ENCODE measurements at regions not wholly inside any gene's neighbourhood (a gene's known extent, or its start where the extent isn't known, plus 50 kb on each side); places are given as distances from the start of the nearest gene placed in this dataset.

- no peak overlapping the region for H3K4me3 ChIP-seq
- no peaks in the 10 kb centered on the region for H3K27me3 ChIP-seq
- no peak overlapping the region for H3K9ac ChIP-seq
- H3K27ac ChIP-seq = no peak overlapping the region
- Mint-ChIP-seq H3K9me3 (no peaks in the 10 kb centered on the region), H3K36me3 (no peaks in the 10 kb centered on the region), H3K4me1 (no peaks in the 10 kb centered on the region), H3K4me3 (no peak overlapping the region), H3K27ac (no peak overlapping the region), H3K27me3 (ENCODE audit: insufficient read depth, low read depth) (peaks cover 3% of the 10 kb centered on the region)
- H4K20me1 ChIP-seq (ENCODE audit: low read depth) = no peaks in the 10 kb centered on the region
- H2AFZ ChIP-seq (replicated peaks) = no peak overlapping the region
- no peaks in the 10 kb centered on the region for H3K36me3 ChIP-seq
- no peaks in the 10 kb centered on the region for H3F3A ChIP-seq (ENCODE audit: low read depth)
- TF ChIP-seq EZH2 (IDR thresholded peaks at IDR 0.05) (no peak), CTCF (IDR thresholded peaks at IDR 0.05) (no peak), EZH2phosphoT487 (IDR thresholded peaks at IDR 0.05) (no peak)
- no peak for DNase-seq (ENCODE audit: low spot score)
- H3K9me3 ChIP-seq (ENCODE audit: low read depth) = no peaks in the 10 kb centered on the region
- H3K4me2 ChIP-seq = no peak overlapping the region
- no peaks in the 10 kb centered on the region for H3K4me1 ChIP-seq
- no peaks in the 10 kb centered on the region for H3K79me2 ChIP-seq (ENCODE audit: low read depth)
Observed at GRCh38 chr6:156154896-156155295, 622.3 kb upstream of the ARID1B start.

DNA sequence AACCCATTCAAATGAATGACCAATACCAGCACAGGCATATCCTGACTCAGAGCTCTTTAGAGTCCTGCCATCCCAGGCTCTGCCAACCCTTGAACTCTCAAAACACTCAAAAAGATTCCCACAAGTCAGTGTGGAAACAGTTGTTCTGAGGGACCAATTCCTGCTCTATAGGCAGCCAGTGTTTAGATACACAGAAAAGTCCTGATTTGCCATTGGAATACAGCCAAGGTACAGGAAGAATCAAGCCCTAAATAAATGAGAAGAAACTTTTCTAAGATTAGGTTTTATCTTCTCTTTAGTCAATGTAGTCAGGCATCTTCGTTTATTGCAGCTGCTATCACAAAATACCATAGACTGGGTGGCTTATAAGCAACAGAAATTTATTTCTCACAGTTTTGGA lies 626.8 kb upstream of the ARID1B start:
- H3K27ac Mint-ChIP-seq = no peak overlapping the region
- Histone ChIP-seq H3F3A (ENCODE audit: low read depth) (no peaks in the 10 kb centered on the region), H4K20me1 (ENCODE audit: low read depth) (no peaks in the 10 kb centered on the region), H3K27ac (no peak overlapping the region), H3K4me2 (no peak overlapping the region), H2AFZ (replicated peaks) (no peak overlapping the region), H3K27me3 (no peaks in the 10 kb centered on the region), H3K4me3 (no peak overlapping the region), H3K9me3 (ENCODE audit: low read depth) (no peaks in the 10 kb centered on the region), H3K36me3 (no peaks in the 10 kb centered on the region), H3K4me1 (no peaks in the 10 kb centered on the region), H3K9ac (no peak overlapping the region), H3K79me2 (ENCODE audit: low read depth) (no peaks in the 10 kb centered on the region)
- no peak for DNase-seq (ENCODE audit: low spot score)
- TF ChIP-seq CTCF (IDR thresholded peaks at IDR 0.05) (no peak), EZH2phosphoT487 (IDR thresholded peaks at IDR 0.05) (no peak), EZH2 (IDR thresholded peaks at IDR 0.05) (no peak)
- peaks cover 3% of the 10 kb centered on the region for H3K27me3 Mint-ChIP-seq (ENCODE audit: insufficient read depth, low read depth)
- no peaks in the 10 kb centered on the region for H3K4me1 Mint-ChIP-seq
- no peak overlapping the region for H3K4me3 Mint-ChIP-seq
- peaks cover 2% of the 10 kb centered on the region for H3K9me3 Mint-ChIP-seq
- no peaks in the 10 kb centered on the region for H3K36me3 Mint-ChIP-seq

DNA sequence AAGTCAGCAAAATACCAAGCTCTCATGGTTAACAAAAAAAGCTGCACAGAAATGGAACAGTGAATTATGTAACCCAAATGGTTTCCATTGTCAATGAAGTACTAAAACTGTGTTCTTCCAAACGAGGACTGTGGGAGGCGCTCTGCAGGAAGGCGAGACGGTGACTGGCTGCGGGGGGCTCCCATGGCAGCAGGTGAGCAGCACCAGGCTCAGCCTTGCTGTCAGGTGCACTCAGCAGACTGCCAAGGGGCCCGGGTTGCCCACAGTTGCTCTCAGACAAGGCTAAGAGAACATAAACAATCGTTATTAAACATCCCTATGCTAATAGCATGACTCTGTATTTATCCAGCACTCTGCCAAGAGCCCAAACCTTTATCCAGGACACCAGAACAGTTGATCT lies 630.3 kb upstream of the ARID1B start:
- no peak overlapping the region for H3K27ac Mint-ChIP-seq
- H3K36me3 Mint-ChIP-seq = no peaks in the 10 kb centered on the region
- H3K36me3 ChIP-seq = no peaks in the 10 kb centered on the region
- H3K79me2 ChIP-seq (ENCODE audit: low read depth) = no peaks in the 10 kb centered on the region
- H3K4me2 ChIP-seq = no peak overlapping the region
- no peak overlapping the region for H3K4me3 Mint-ChIP-seq
- H3K4me3 ChIP-seq = no peak overlapping the region
- H3K27ac ChIP-seq = no peak overlapping the region
- no peaks in the 10 kb centered on the region for H3K27me3 ChIP-seq
- H3K27me3 Mint-ChIP-seq (ENCODE audit: insufficient read depth, low read depth) = no peaks in the 10 kb centered on the region
- H4K20me1 ChIP-seq (ENCODE audit: low read depth) = no peaks in the 10 kb centered on the region
- H3K9me3 ChIP-seq (ENCODE audit: low read depth) = peaks cover 1% of the 10 kb centered on the region
- TF ChIP-seq EZH2phosphoT487 (IDR thresholded peaks at IDR 0.05) = no peak
- no peak for TF ChIP-seq EZH2 (IDR thresholded peaks at IDR 0.05)
- no peak for TF ChIP-seq CTCF (IDR thresholded peaks at IDR 0.05)
- H2AFZ ChIP-seq (replicated peaks) = no peak overlapping the region
- no peak for DNase-seq (ENCODE audit: low spot score)
- H3K9me3 Mint-ChIP-seq = peaks cover 4% of the 10 kb centered on the region
- H3F3A ChIP-seq (ENCODE audit: low read depth) = no peaks in the 10 kb centered on the region
- no peaks in the 10 kb centered on the region for H3K4me1 Mint-ChIP-seq
- no peak overlapping the region for H3K9ac ChIP-seq
- no peaks in the 10 kb centered on the region for H3K4me1 ChIP-seq

All from neural progenitor cell (in vitro differentiated cells).